ENCODE measurements at regions not wholly inside any gene's neighbourhood (a gene's known extent, or its start where the extent isn't known, plus 50 kb on each side); places are given as distances from the start of the nearest gene placed in this dataset.
"Not testable (repeated sequence)": the region's sequence is repeated elsewhere in the genome, so short reads cannot be mapped to it uniquely, and the experiment has no call there.

DNA sequence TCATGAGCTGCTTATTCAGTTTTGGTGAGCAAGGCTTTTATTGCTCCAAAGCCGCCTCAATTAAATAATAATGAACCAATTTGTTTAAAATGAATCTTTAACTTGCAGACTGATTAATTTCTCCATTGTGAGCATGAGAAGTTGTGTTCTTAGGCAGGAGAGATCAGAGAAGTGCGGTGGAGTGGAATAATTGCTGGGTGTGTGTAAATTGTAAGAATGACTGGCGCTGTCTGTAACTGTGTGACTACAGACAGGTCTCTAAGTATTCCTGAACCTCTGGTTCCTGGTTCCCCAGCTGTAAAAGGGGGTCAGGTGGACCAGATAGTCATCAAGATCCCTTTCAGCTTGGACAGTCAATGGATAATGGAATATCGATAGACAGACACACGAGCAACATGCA is 98.0 kb upstream of the EFEMP1 start:
- DNase-seq: no peak

DNA sequence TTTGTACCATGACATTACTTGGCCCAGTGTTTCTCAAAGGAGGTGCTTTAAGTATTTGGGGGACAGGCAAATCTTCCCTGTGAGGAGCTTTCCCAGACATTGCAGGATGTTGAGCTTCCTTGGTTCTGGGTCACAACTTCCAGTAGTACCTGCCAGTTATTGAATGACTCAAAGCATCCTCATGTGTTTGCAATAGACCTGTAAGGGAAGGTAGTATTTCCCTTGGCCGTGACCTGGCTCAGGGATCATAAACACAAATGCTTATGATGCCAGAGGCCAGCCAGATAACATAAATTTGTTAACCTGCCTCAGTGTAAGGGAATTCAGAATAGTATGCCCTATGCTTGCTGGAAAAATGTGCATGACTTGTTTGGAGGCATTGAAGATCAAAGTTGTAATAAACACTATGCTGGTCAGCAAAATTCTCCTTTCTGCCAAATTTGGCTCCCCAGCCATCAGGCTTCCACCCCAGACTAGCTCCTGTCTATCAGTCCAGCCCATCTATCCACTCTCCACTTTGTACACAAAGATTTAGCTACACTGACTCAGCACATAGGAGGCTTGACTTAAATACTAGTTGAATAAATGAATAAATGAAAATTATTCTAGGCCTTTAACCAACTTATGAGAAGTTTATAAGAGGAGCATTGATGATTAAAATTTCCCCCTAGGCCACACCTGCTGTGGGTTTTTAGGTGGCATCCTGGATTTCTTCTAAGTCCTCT is 102.0 kb upstream of the EFEMP1 start:
- no peak for DNase-seq

DNA sequence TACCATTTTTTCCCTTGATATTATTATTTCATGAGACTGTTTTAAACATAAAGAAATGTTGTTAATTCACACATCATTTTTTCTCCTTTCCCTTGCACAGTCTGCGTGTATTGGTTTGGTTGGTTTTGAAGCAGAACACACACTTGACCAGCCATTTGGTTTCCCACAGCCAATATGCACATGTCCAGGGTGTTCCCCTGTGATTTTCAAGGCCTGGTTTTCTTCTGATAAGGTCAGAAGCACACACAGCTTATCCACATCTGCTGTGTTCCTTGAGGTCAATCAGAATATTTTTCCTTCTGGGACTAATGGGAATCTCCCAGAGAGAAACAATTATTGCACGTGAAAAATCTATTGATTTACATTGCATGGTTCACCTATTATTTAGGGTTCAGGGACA is 103.2 kb upstream of the EFEMP1 start:
- DNase-seq: no peak

GRCh38 chr2:56030062-56030461 is 106.5 kb upstream of the EFEMP1 start:
- DNase-seq: no peak

GRCh38 chr2:56030901-56031300 is 107.3 kb upstream of the EFEMP1 start:
- no peak for DNase-seq

GRCh38 chr2:56034258-56034657 is 110.7 kb upstream of the EFEMP1 start:
- DNase-seq: no peak

DNA sequence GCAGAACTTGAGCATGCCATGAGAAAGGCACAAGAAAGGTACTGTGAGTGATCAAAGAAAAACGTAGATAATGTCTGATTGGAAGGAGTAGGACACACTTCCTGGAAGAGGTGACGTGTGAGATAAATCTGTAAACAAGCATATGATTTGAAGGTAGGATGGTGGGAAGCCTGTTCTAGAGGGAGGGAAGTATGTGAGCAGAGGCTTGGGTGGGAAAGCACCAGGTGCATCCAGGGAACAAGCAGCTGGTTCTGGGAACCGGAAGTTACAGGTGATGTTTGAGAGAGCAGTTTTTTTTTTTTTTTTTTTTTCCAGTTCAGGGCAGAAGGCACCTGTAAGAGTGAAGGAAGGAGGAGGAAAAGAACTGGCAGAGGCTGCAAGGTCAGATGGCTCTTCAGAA is 116.6 kb upstream of the EFEMP1 start:
- DNase-seq: no peak

GRCh38 chr2:56040834-56041233 is 117.3 kb upstream of the EFEMP1 start:
- DNase-seq: no peak

DNA sequence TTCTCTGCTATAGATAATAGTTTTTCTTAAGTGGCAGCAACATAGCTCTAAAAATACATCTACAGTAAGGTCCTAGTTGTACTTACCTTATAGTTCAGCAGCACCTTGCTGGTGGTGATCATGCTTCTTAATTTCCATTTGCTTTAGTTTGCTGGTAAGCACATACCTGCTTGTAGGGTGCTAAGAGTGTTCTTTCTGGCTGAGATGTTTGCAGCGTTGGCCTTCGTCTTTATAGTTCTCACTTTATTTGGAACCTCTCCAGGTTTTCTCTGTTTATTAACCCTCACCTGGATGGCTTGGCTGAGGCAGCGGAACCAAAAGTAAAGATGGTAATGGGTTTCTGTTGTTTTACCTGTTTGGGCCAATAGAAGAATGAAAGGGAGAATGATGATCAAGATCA is 123.6 kb upstream of the EFEMP1 start:
- DNase-seq: no peak

- no peak for DNase-seq
These were observed 125.8 kb upstream of the EFEMP1 start for GRCh38 chr2:56049233-56049845.

DNA sequence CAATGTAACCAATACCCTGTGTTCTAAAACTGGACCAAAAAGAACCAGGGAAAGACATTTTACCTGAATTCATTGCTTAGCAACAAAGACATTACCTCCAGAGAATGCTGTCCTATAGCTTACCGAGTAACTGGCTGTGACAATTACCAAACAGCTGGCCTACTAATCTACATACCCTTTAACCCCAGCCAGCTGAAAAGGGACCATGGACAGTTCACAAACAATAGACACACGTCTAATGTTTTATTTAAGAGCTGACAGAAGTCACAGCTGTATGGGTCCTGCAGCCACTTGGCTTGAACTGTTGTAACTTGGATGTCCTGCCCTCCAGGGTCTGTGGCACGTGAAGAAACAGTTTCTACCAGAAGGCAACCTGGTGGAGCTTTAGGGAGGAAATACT is 130.1 kb upstream of the EFEMP1 start:
- no peak for DNase-seq

DNA sequence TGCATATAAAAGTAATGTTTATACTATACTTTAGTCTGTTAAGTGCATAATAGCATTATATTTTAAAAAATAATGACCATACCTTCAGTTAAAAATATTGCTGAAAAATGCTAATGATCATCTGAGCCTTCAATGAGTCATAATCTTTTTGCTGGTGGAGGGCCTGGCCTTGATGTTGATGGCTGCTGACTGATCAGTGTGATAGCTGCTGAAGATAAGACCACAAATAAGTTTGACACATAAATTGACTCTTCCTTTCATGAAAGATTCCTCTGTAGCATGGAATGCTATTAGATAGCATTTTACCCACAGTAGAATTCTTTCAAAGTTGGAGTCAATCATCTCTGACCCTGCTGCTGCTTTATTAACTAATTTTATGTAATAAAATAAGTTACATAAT is 128.4 kb upstream of the CCDC85A start:
- no peak for DNase-seq

- DNase-seq: not testable (repeated sequence)
These were observed 122.5 kb upstream of the CCDC85A start for GRCh38 chr2:56061327-56061726.

DNA sequence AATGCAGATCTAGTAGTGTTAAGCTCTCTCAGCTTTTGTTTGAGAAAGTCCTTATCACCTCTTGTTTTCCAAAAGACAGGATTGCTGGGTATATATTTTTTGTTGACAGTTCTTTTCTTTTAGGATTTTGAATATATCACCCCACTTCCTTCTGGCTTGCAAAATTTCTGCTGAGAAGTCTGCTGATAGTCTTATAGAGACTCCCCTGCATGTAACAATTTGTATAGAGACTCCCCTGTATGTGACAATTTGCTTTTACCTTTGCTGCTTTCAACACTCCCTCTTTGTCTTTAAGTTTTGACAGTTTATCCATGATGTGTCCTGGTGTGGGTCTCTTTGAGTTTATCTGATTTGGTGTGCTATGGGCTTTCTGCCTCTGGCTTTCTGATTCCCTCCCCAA is 115.0 kb upstream of the CCDC85A start:
- DNase-seq: no peak

GRCh38 chr2:56077359-56077915 is 106.4 kb upstream of the CCDC85A start:
- no peak for DNase-seq

DNA sequence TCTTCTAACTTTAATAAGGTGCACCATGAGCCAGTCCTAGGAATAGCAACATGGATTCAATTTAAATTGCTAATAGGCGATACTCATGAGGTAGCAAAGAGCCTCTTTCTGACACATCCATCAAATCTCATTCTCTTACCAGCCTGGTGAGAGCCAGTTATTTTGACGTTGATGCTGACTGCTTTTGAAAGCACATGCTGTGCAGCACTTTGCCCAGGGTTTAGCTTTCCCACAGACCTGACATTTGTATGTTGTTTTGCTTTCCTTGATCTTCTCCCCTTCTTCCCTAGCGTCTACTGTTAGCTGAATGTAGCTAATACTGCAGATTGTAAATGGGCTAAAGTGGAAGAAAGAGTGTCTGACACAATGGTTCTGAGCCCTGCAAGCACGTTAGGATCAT is 101.1 kb upstream of the CCDC85A start:
- no peak for DNase-seq

GRCh38 chr2:56084111-56084901 is 99.5 kb upstream of the CCDC85A start:
- no peak for DNase-seq

- no peak for DNase-seq
These were observed 97.5 kb upstream of the CCDC85A start for GRCh38 chr2:56086336-56086735.

DNA sequence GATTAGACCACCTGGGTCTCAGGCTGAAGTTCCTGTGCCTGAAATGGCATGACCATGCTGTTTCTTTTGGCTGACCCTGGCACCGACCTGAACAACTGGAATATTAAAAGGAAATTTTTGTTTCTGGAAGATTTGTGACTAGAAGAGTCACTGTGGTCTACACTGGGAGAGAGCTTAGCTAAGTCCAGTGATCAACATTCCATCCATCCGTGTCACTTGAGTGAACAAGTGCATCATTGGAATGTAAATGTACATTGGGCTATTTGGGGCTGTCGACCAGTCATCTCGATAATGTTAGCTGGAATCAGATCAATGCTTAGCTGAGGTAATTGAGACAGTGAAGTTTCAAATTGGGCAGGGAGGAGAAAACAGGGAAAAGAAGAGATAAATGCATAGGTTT is 95.4 kb upstream of the CCDC85A start:
- DNase-seq: no peak

DNA sequence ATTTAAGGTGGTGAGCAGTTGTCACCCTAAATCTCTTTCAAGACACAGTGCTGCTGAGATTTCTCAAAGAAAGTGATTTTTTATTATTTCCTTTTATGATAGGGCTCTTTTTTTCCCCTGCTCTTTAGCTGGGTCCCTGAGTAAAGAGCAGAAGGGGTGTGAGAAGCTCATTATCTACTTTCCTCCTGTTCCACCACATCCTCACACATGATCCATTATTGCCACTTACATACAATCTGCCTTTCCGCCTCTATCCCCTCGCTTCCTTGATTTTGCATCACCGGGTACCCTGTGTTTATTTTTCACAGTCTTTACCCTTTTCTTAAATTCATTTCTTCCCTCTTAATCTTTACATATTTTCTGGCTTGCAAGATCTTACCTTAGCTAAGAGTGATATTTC is 93.9 kb upstream of the CCDC85A start:
- no peak for DNase-seq

- DNase-seq: no peak
These were observed 83.8 kb upstream of the CCDC85A start for GRCh38 chr2:56099963-56100362.

DNA sequence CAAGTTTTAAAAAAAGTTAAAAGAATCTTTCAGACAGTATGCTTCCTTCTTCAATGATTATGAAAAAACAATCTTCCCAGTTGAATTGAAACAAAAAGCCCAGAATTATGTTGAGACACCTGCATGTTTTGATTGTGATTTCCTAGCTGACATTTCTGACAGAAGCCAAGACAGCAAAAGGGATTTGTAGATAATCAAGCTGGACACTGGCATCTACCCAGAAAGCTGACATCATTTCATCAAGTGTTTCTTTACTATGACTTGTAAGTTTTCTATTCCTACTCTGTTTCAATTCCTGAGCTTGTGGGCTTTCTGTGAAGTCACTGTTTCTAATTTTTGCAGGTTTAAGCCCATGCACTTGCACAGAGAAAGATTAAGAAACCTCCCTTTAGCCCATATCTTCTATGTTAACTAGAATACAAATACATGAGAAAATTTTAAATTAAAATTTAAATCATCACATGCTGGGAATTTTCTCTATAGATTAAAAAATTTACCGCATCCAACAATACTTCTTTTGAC is 82.9 kb upstream of the CCDC85A start:
- no peak for DNase-seq

GRCh38 chr2:56102098-56102497 is 81.7 kb upstream of the CCDC85A start:
- no peak for DNase-seq

DNA sequence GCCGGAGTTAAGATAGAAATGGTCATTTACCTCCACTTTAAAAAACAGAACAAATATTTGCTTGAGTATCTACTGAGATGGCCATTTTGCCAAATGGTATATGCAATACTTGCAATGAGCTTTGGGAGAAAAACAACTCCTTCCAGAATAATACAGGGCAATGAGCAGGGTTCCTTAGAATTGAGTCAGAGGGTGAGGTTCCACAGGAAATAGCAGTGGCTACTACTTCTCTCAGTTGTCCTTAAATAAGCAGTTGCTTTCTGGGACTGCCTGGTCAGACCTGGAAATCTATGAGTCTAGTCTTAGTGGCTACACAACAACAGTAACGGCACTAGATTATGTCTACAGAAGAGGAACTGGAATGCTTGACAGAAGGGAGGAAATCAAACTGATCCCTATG is 80.9 kb upstream of the CCDC85A start:
- no peak for DNase-seq

Data from CD4-positive, alpha-beta T cell treated with Interferon alpha-2 for 1 hour (primary cell).